Fibroblast of mammary gland (primary cell): ENCODE measurements at regions not wholly inside any gene's neighbourhood (a gene's known extent, or its start where the extent isn't known, plus 50 kb on each side); places are given as distances from the start of the nearest gene placed in this dataset.

ENCODE experiments used
- DNase-seq: peaks from one replicate; pipeline ENCODE4 v3.0.0-alpha.2; 2010; ENCODE audit warnings: low read depth
- H3K4me3 ChIP-seq: 2 replicates; pipeline ENCODE4 v1.5.1; 2011; ENCODE audit warnings: low read depth, mild to moderate bottlenecking, low read length, moderate library complexity; ENCODE audit not compliant: control insufficient read depth
- CTCF ChIP-seq: conservative IDR thresholded peaks from 2 replicates; pipeline ENCODE4 v1.5.1; 2011; ENCODE audit warnings: low read depth, low read length, inconsistent platforms; ENCODE audit not compliant: control insufficient read depth, insufficient read depth

- peak; percentile 13 for DNase-seq
- no peak for TF ChIP-seq CTCF
- H3K4me3 ChIP-seq, result no peak overlapping the region
Measured at GRCh38 chr2:21821672-21822227, 698.0 kb downstream of the TDRD15 start.

GRCh38 chr2:21822505-21822904 lies 698.7 kb downstream of the TDRD15 start:
- no peak for DNase-seq
- no peak overlapping the region for H3K4me3 ChIP-seq
- no peak for TF ChIP-seq CTCF

GRCh38 chr2:21833767-21834166 lies 710.0 kb downstream of the TDRD15 start:
- no peak for DNase-seq
- H3K4me3 ChIP-seq, result no peak overlapping the region
- TF ChIP-seq CTCF, result no peak

- DNase-seq, result peak; percentile 36
- no peak for TF ChIP-seq CTCF
- H3K4me3 ChIP-seq, result no peak overlapping the region
Measured at GRCh38 chr2:21836261-21836660, 712.5 kb downstream of the TDRD15 start.

GRCh38 chr2:21836719-21837118 lies 713.0 kb downstream of the TDRD15 start:
- no peak for TF ChIP-seq CTCF
- no peak overlapping the region for H3K4me3 ChIP-seq
- DNase-seq, result no peak

- peak; percentile 77 for DNase-seq
- no peak overlapping the region for H3K4me3 ChIP-seq
- TF ChIP-seq CTCF, result no peak
Measured at GRCh38 chr2:21837168-21837960, 713.6 kb downstream of the TDRD15 start.
